ENCODE measurements at regions not wholly inside any gene's neighbourhood (a gene's known extent, or its start where the extent isn't known, plus 50 kb on each side); places are given as distances from the start of the nearest gene placed in this dataset.

- TF ChIP-seq, protein P1, sequence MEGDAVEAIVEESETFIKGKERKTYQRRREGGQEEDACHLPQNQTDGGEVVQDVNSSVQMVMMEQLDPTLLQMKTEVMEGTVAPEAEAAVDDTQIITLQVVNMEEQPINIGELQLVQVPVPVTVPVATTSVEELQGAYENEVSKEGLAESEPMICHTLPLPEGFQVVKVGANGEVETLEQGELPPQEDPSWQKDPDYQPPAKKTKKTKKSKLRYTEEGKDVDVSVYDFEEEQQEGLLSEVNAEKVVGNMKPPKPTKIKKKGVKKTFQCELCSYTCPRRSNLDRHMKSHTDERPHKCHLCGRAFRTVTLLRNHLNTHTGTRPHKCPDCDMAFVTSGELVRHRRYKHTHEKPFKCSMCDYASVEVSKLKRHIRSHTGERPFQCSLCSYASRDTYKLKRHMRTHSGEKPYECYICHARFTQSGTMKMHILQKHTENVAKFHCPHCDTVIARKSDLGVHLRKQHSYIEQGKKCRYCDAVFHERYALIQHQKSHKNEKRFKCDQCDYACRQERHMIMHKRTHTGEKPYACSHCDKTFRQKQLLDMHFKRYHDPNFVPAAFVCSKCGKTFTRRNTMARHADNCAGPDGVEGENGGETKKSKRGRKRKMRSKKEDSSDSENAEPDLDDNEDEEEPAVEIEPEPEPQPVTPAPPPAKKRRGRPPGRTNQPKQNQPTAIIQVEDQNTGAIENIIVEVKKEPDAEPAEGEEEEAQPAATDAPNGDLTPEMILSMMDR (IDR thresholded peaks at IDR 0.05; ENCODE audit: low read length): no peak
- TF ChIP-seq EZH2phosphoT487 (IDR thresholded peaks at IDR 0.05; ENCODE audit: low read length) (no peak), EZH2 (optimal IDR thresholded peaks at IDR 0.05; ENCODE audit: low read depth, low read length) (no peak)
- no peak overlapping the region for H3K4me3 ChIP-seq (ENCODE audit: low read length)
- no peaks in the 10 kb centered on the region for H3K9me3 ChIP-seq (replicated peaks; ENCODE audit: insufficient read depth, low read length)
- H3K9ac ChIP-seq (ENCODE audit: low read length): no peak overlapping the region
- no peaks in the 10 kb centered on the region for H3F3A ChIP-seq (ENCODE audit: insufficient read depth, low read length)
- no peak for DNase-seq
- no peaks in the 10 kb centered on the region for H3K4me1 ChIP-seq (ENCODE audit: low read length)
- H3K27me3 ChIP-seq (replicated peaks; ENCODE audit: insufficient read depth, low read length): no peaks in the 10 kb centered on the region
- H2AFZ ChIP-seq (ENCODE audit: low read length): no peak overlapping the region
- no peaks in the 10 kb centered on the region for H3K36me3 ChIP-seq (replicated peaks; ENCODE audit: insufficient read depth, low read length)
- no peaks in the 10 kb centered on the region for H4K20me1 ChIP-seq (ENCODE audit: insufficient read depth, low read length)
- H3K27ac ChIP-seq (ENCODE audit: low read length): no peak overlapping the region
- H3K9me2 ChIP-seq (replicated peaks; ENCODE audit: insufficient read depth, low read length): no peaks in the 10 kb centered on the region
- H3K79me2 ChIP-seq (ENCODE audit: low read length): no peaks in the 10 kb centered on the region
- no peak overlapping the region for H3K4me2 ChIP-seq (ENCODE audit: low read depth, low read length)
These were observed 296.2 kb downstream of the SETD4 start for GRCh38 chr21:35764077-35764476.

GRCh38 chr21:35754583-35754982 lies 305.7 kb downstream of the SETD4 start:
- Histone ChIP-seq H3K4me1 (ENCODE audit: low read length) (no peaks in the 10 kb centered on the region), H3K36me3 (replicated peaks; ENCODE audit: insufficient read depth, low read length) (no peaks in the 10 kb centered on the region), H3K9ac (ENCODE audit: low read length) (no peak overlapping the region), H3K4me3 (ENCODE audit: low read length) (no peak overlapping the region), H3K27ac (ENCODE audit: low read length) (no peak overlapping the region), H3K27me3 (replicated peaks; ENCODE audit: insufficient read depth, low read length) (no peaks in the 10 kb centered on the region), H3F3A (ENCODE audit: insufficient read depth, low read length) (no peaks in the 10 kb centered on the region), H3K4me2 (ENCODE audit: low read depth, low read length) (no peak overlapping the region), H3K9me3 (replicated peaks; ENCODE audit: insufficient read depth, low read length) (no peaks in the 10 kb centered on the region), H4K20me1 (ENCODE audit: insufficient read depth, low read length) (no peaks in the 10 kb centered on the region), H2AFZ (ENCODE audit: low read length) (no peak overlapping the region), H3K9me2 (replicated peaks; ENCODE audit: insufficient read depth, low read length) (no peaks in the 10 kb centered on the region), H3K79me2 (ENCODE audit: low read length) (no peaks in the 10 kb centered on the region)
- no peak for TF ChIP-seq EZH2 (optimal IDR thresholded peaks at IDR 0.05; ENCODE audit: low read depth, low read length)
- TF ChIP-seq, protein P1 (IDR thresholded peaks at IDR 0.05; ENCODE audit: low read length): no peak
- TF ChIP-seq EZH2phosphoT487 (IDR thresholded peaks at IDR 0.05; ENCODE audit: low read length): no peak
- no peak for DNase-seq

DNA sequence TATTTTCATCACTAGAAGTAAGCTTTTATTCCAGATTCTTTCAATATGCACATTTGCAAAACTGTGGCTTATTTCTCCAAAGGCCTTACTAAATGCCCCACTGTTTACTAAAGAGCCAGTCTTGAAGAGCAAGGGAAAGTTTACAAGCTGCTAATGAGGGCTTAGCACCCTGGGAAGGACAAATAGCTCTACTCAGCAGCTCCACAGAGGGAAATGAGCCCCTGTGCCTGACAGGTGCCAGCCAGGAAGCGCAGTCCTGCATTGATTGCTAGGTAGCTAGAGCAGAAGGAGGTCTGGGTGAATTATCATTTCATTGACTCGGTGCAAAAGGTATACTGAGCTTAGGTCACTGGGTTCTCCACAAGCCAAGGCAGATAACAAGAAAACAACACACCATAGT lies 307.0 kb downstream of the SETD4 start:
- H3K9ac ChIP-seq (ENCODE audit: low read length): no peak overlapping the region
- no peaks in the 10 kb centered on the region for H3K9me2 ChIP-seq (replicated peaks; ENCODE audit: insufficient read depth, low read length)
- H2AFZ ChIP-seq (ENCODE audit: low read length): no peak overlapping the region
- no peaks in the 10 kb centered on the region for H3K27me3 ChIP-seq (replicated peaks; ENCODE audit: insufficient read depth, low read length)
- no peaks in the 10 kb centered on the region for H3F3A ChIP-seq (ENCODE audit: insufficient read depth, low read length)
- H3K4me2 ChIP-seq (ENCODE audit: low read depth, low read length): no peak overlapping the region
- no peaks in the 10 kb centered on the region for H3K9me3 ChIP-seq (replicated peaks; ENCODE audit: insufficient read depth, low read length)
- no peaks in the 10 kb centered on the region for H3K36me3 ChIP-seq (replicated peaks; ENCODE audit: insufficient read depth, low read length)
- TF ChIP-seq EZH2 (optimal IDR thresholded peaks at IDR 0.05; ENCODE audit: low read depth, low read length) (no peak), EZH2phosphoT487 (IDR thresholded peaks at IDR 0.05; ENCODE audit: low read length) (no peak)
- TF ChIP-seq, protein P1 (IDR thresholded peaks at IDR 0.05; ENCODE audit: low read length): no peak
- H3K4me1 ChIP-seq (ENCODE audit: low read length): no peaks in the 10 kb centered on the region
- H3K27ac ChIP-seq (ENCODE audit: low read length): no peak overlapping the region
- no peak overlapping the region for H3K4me3 ChIP-seq (ENCODE audit: low read length)
- no peaks in the 10 kb centered on the region for H3K79me2 ChIP-seq (ENCODE audit: low read length)
- no peaks in the 10 kb centered on the region for H4K20me1 ChIP-seq (ENCODE audit: insufficient read depth, low read length)
- DNase-seq: no peak
